HepG2 (cell line): ENCODE measurements at regions not wholly inside any gene's neighbourhood (a gene's known extent, or its start where the extent isn't known, plus 50 kb on each side); places are given as distances from the start of the nearest gene placed in this dataset.

ENCODE experiments used
- ATAC-seq: fragments of 200-7000 bp; cut with Tn5 transposase; 3 replicates; pipeline ENCODE4 v1.9.1; 2020; ENCODE audit warnings: mild to moderate bottlenecking, moderate library complexity
- BruUV-seq: library from RNA; stranded (reverse); fragments of 400-500 nt; replicated peaks from 2 replicates; lab custom pipeline; 2021; lab: Mats Ljungman, UMichigan
- CTCF ChIA-PET: fragments of 300-600 bp; formaldehyde crosslinking; extraction: SDS; loops from one replicate; lab custom pipeline; 2021; ENCODE audit warnings: low total read pairs, inconsistent platforms, low intra/inter-chr PET ratio; lab: Yijun Ruan, JAX
- POLR2A ChIA-PET: fragments of 350-600 bp; sonication (Branson Sonifier 250); formaldehyde crosslinking; loops from one replicate; lab custom pipeline; 2020; ENCODE audit warnings: antibody characterized with exemption, inconsistent platforms; lab: Yijun Ruan, JAX
- DNase-seq: peaks from one replicate; pipeline ENCODE4 v3.0.0-alpha.2; 2015; ENCODE audit warnings: low spot score
- FAIRE-seq: peaks from 3 replicates; lab custom pipeline; 2011; peaks lifted over from hg19 to GRCh38; lab: Jason Lieb, UNC
- H2AFZ ChIP-seq: one replicate; pipeline ENCODE4 v1.6.1; 2011; ENCODE audit warnings: low read length, inconsistent platforms
- H3K27ac ChIP-seq: fragments of 300-600 bp; 3 replicates; pipeline ENCODE4 v1.8.0; 2011; ENCODE audit warnings: mixed run types, mild to moderate bottlenecking, mixed read lengths, low read length, inconsistent platforms; ENCODE audit not compliant: insufficient read depth; ENCODE audit errors: extremely low read length
- H3K27me3 ChIP-seq, 2 experiments: fragments of 200-600 bp in 1 of 2; 2 replicates in 1 of 2; 3 replicates in 1 of 2; pipeline versions ENCODE4 v1.6.0 to v1.8.0; 2011; ENCODE audit warnings: low read length in 2 of 2, mild to moderate bottlenecking in 2 of 2, moderate library complexity in 2 of 2, inconsistent platforms in 1 of 2; ENCODE audit not compliant: insufficient read depth in 2 of 2, control insufficient read depth in 1 of 2
- H3K36me3 ChIP-seq, 2 experiments: fragments of 200-600 bp in 1 of 2; replicated peaks in 1 of 2; 2 replicates in 1 of 2; 3 replicates in 1 of 2; pipeline versions ENCODE4 v1.5.1 to v1.8.0; 2011; ENCODE audit warnings: low read length in 2 of 2, inconsistent platforms in 1 of 2; ENCODE audit not compliant: insufficient read depth in 2 of 2, control insufficient read depth in 1 of 2
- H3K4me1 ChIP-seq: 2 replicates; pipeline ENCODE4 v1.5.1; 2012; ENCODE audit warnings: low read length, inconsistent platforms; ENCODE audit not compliant: insufficient read depth
- H3K4me2 ChIP-seq: 2 replicates; pipeline ENCODE4 v1.6.0; 2011; ENCODE audit warnings: low read depth, low read length, inconsistent platforms
- H3K4me3 ChIP-seq, 3 experiments: fragments of 200-600 bp in 1 of 3; sonication (generic), shearing (Covaris generic) in 1 of 3; replicated peaks in 1 of 3; 2 replicates each; pipeline ENCODE4 v1.5.1; 2011 to 2016; ENCODE audit warnings: low read length in 3 of 3, inconsistent platforms in 2 of 3, low read depth in 2 of 3, mild to moderate bottlenecking in 2 of 3, control low read depth in 1 of 3, mixed read lengths in 1 of 3; ENCODE audit not compliant: insufficient read depth in 1 of 3
- H3K79me2 ChIP-seq: one replicate; pipeline ENCODE4 v1.6.1; 2011; ENCODE audit warnings: low read length, inconsistent platforms; ENCODE audit not compliant: insufficient read depth
- H3K9ac ChIP-seq: 2 replicates; pipeline ENCODE4 v1.6.0; 2011; ENCODE audit warnings: mild to moderate bottlenecking, low read depth, low read length, inconsistent platforms; ENCODE audit not compliant: insufficient read depth
- H3K9me3 ChIP-seq: 2 replicates; pipeline ENCODE4 v1.5.1; 2012; ENCODE audit warnings: mild to moderate bottlenecking, low read length
- H4K20me1 ChIP-seq: 2 replicates; pipeline ENCODE4 v1.6.0; 2011; ENCODE audit warnings: inconsistent platforms, mild to moderate bottlenecking, low read length, moderate library complexity; ENCODE audit not compliant: insufficient read depth
- AGO1 ChIP-seq: fragments of 200-400 bp; formaldehyde crosslinking; IDR thresholded peaks from 2 replicates; pipeline ENCODE4 v1.6.1; 2017; ENCODE audit warnings: mild to moderate bottlenecking, low read depth, low read length, moderate library complexity; ENCODE audit not compliant: poor library complexity, severe bottlenecking
- BORCS8-MEF2B ChIP-seq: sonication (generic); formaldehyde crosslinking; IDR thresholded peaks from 2 replicates; pipeline ENCODE4 v1.8.0; 2022; ENCODE audit warnings: mild to moderate bottlenecking, missing genetic modification reagents
- FOSL1 ChIP-seq: sonication (generic); formaldehyde crosslinking; IDR thresholded peaks from 2 replicates; pipeline ENCODE4 v1.9.0; 2021; ENCODE audit warnings: missing genetic modification reagents, borderline replicate concordance
- HNF4G ChIP-seq, 2 experiments: sonication (generic) in 1 of 2; formaldehyde crosslinking in 1 of 2; IDR thresholded peaks; 2 replicates each; pipeline versions ENCODE4 v1.4.0 to v1.6.1; 2011 to 2020; ENCODE audit warnings: borderline replicate concordance in 2 of 2, low read depth in 2 of 2, mild to moderate bottlenecking in 2 of 2, low read length in 1 of 2, missing genetic modification reagents in 1 of 2, moderate library complexity in 1 of 2
- HNRNPK ChIP-seq: fragments of 200-400 bp; formaldehyde crosslinking; IDR thresholded peaks from 2 replicates; pipeline ENCODE4 v1.6.1; 2018; ENCODE audit warnings: low read length, low read depth, moderate library complexity, mild to moderate bottlenecking; ENCODE audit not compliant: poor library complexity, severe bottlenecking
- IKZF1 ChIP-seq: fragments of 450-650 bp; IDR thresholded peaks from 2 replicates; pipeline ENCODE4 v1.7.1; 2016
- SAP130 ChIP-seq: IDR thresholded peaks from 2 replicates; pipeline ENCODE4 v1.6.1; 2016; ENCODE audit warnings: low read depth
- SRSF4 ChIP-seq: fragments of 200-400 bp; formaldehyde crosslinking; IDR thresholded peaks from one replicate; pipeline ENCODE4 v1.6.1; 2018; ENCODE audit warnings: mild to moderate bottlenecking, low read depth, low read length, moderate library complexity; ENCODE audit not compliant: poor library complexity, severe bottlenecking
- TSC22D2 ChIP-seq: sonication (generic); formaldehyde crosslinking; IDR thresholded peaks from 2 replicates; pipeline ENCODE4 v1.5.1; 2020; ENCODE audit warnings: missing genetic modification reagents, mild to moderate bottlenecking, borderline replicate concordance
- ZNF678 ChIP-seq: sonication (generic); formaldehyde crosslinking; IDR thresholded peaks from 2 replicates; pipeline ENCODE4 v1.4.0; 2020; ENCODE audit warnings: mild to moderate bottlenecking, missing genetic modification reagents
- WGBS: methylation state at CpG from one replicate; pipeline ENCODE4 v1.1.6; 2017; ENCODE audit warnings: low lambda C conversion rate; 5-methylcytosine and 5-hydroxymethylcytosine counted together
- in situ Hi-C: cut with HindIII; loops from 2 replicates; pipeline ENCODE4 v1.10.0; 2017; ENCODE audit warnings: low pct_unique_long_range_greater_than_20kb; ENCODE audit not compliant: extremely low pct_ligation_motif_present
- intact Hi-C: fragments of 100-400 bp; cut with micrococcal nuclease; formaldehyde crosslinking; loops from one replicate; pipeline ENCODE4 v1.10.0; 2022; ENCODE audit not compliant: unreplicated experiment
- TF ChIP-seq, protein P1 (sequence below): sonication (generic); formaldehyde crosslinking; IDR thresholded peaks from 2 replicates; pipeline ENCODE4 v1.4.0; 2020; ENCODE audit warnings: missing genetic modification reagents, mild to moderate bottlenecking, borderline replicate concordance
- TF ChIP-seq, protein P2 (sequence below): sonication (generic); formaldehyde crosslinking; IDR thresholded peaks from 2 replicates; pipeline ENCODE4 v1.4.0; 2020; ENCODE audit warnings: mild to moderate bottlenecking, missing genetic modification reagents
- TF ChIP-seq, protein P3 (sequence below): sonication (generic); formaldehyde crosslinking; IDR thresholded peaks from 2 replicates; pipeline ENCODE4 v1.4.0; 2020; ENCODE audit warnings: missing genetic modification reagents

DNA sequence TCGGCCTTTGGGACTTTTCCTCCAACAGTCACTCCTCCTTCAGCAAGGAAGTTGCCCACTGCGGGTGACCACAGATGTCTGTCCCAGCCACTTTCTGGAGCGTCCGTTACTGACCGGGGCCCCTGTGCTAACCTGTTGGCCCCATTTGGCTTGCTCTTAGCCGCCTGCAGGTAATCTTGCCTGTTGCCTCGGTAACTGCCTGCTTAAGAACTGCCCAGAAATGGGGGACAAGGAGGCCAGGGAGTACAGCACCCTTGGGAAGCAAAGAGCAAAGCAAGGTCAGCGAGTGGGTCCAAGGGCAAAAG lies 338.8 kb upstream of the SFSWAP start (continued):
- no peak for TF ChIP-seq HNF4G (IDR thresholded peaks at IDR 0.05; ENCODE audit: borderline replicate concordance, low read depth, low read length)
- TF ChIP-seq HNF4G (CRISPR knock-in tag; IDR thresholded peaks at IDR 0.05; ENCODE audit: borderline replicate concordance, low read depth) = no peak
- TF ChIP-seq SAP130 (CRISPR knock-in tag) = no peak
- TF ChIP-seq FOSL1 (CRISPR knock-in tag) = no peak
- TF ChIP-seq, protein P1, sequence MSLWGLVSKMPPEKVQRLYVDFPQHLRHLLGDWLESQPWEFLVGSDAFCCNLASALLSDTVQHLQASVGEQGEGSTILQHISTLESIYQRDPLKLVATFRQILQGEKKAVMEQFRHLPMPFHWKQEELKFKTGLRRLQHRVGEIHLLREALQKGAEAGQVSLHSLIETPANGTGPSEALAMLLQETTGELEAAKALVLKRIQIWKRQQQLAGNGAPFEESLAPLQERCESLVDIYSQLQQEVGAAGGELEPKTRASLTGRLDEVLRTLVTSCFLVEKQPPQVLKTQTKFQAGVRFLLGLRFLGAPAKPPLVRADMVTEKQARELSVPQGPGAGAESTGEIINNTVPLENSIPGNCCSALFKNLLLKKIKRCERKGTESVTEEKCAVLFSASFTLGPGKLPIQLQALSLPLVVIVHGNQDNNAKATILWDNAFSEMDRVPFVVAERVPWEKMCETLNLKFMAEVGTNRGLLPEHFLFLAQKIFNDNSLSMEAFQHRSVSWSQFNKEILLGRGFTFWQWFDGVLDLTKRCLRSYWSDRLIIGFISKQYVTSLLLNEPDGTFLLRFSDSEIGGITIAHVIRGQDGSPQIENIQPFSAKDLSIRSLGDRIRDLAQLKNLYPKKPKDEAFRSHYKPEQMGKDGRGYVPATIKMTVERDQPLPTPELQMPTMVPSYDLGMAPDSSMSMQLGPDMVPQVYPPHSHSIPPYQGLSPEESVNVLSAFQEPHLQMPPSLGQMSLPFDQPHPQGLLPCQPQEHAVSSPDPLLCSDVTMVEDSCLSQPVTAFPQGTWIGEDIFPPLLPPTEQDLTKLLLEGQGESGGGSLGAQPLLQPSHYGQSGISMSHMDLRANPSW (CRISPR knock-in tag) = no peak
- TF ChIP-seq, protein P2, sequence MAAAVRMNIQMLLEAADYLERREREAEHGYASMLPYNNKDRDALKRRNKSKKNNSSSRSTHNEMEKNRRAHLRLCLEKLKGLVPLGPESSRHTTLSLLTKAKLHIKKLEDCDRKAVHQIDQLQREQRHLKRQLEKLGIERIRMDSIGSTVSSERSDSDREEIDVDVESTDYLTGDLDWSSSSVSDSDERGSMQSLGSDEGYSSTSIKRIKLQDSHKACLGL = no peak
- TF ChIP-seq SRSF4 = no peak
- TF ChIP-seq, protein P3, sequence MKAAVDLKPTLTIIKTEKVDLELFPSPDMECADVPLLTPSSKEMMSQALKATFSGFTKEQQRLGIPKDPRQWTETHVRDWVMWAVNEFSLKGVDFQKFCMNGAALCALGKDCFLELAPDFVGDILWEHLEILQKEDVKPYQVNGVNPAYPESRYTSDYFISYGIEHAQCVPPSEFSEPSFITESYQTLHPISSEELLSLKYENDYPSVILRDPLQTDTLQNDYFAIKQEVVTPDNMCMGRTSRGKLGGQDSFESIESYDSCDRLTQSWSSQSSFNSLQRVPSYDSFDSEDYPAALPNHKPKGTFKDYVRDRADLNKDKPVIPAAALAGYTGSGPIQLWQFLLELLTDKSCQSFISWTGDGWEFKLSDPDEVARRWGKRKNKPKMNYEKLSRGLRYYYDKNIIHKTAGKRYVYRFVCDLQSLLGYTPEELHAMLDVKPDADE (CRISPR knock-in tag) = no peak

DNA sequence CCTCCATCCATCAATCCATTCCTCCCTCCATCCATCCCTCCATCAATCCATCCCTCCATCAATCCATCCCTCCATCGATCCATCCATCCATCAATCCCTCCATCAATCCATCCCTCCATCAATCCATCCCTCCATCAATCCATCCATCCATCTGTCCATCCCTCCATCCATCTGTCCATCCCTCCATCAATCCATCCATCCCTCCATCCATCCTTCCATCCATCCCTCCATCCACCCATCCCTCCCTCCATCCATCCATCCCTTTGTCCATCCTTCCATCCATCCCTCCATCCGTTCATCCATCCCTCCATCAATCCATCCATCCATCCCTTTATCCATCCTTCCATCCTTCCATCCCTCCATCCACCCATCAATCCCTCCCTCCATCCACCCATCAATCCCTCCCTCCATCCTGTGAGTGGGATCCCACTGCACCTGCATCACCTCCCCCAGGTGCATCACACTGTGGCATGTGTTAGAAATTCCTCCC lies 338.1 kb upstream of the SFSWAP start:
- ChIA-PET POLR2A (no interaction called here), CTCF (no interaction called here)
- peaks cover 4 to 23% of the 10 kb centered on the region in 2 experiments; a peak in 4 of 5 replicates for H3K27me3 ChIP-seq
- ATAC-seq (no peak), DNase-seq (no peak), FAIRE-seq (no peak)
- no peaks in the 10 kb centered on the region for H3K79me2 ChIP-seq
- H2AFZ ChIP-seq = no peak overlapping the region
- no TSS peak for BruUV-seq
- H3K27ac ChIP-seq = no peak overlapping the region
- intact Hi-C loops = no loop called here
- H3K4me1 ChIP-seq = no peaks in the 10 kb centered on the region
- in situ Hi-C loops = no loop called here
- H3K36me3 ChIP-seq = no peaks in the 10 kb centered on the region
- WGBS = 0% methylated on average over 2 of the region's 2 CpGs
- no peaks in the 10 kb centered on the region for H3K9me3 ChIP-seq
- no peak overlapping the region for H3K9ac ChIP-seq
- peak; percentile 69 for TF ChIP-seq HNRNPK
- TF ChIP-seq ZNF678 (CRISPR knock-in tag) = no peak
- TF ChIP-seq BORCS8-MEF2B (CRISPR knock-in tag) = no peak
- TF ChIP-seq TSC22D2 (CRISPR knock-in tag) = no peak
- TF ChIP-seq IKZF1 = 0 out of 2 replicates have a peak, but pooled peaks have one; percentile 69
- no peak for TF ChIP-seq AGO1
- H3K4me3 ChIP-seq = no peak overlapping the region
- no peaks in the 10 kb centered on the region for H4K20me1 ChIP-seq
- H3K4me2 ChIP-seq = no peak overlapping the region
